HepG2 (cell line): ENCODE measurements at regions not wholly inside any gene's neighbourhood (a gene's known extent, or its start where the extent isn't known, plus 50 kb on each side); places are given as distances from the start of the nearest gene placed in this dataset.

ENCODE experiments used
- ATAC-seq: fragments of 200-7000 bp; cut with Tn5 transposase; 3 replicates; pipeline ENCODE4 v1.9.1; 2020; ENCODE audit warnings: mild to moderate bottlenecking, moderate library complexity
- BruUV-seq: library from RNA; stranded (reverse); fragments of 400-500 nt; replicated peaks from 2 replicates; lab custom pipeline; 2021; lab: Mats Ljungman, UMichigan
- CTCF ChIA-PET: fragments of 300-600 bp; formaldehyde crosslinking; extraction: SDS; loops from one replicate; lab custom pipeline; 2021; ENCODE audit warnings: low total read pairs, inconsistent platforms, low intra/inter-chr PET ratio; lab: Yijun Ruan, JAX
- POLR2A ChIA-PET: fragments of 350-600 bp; sonication (Branson Sonifier 250); formaldehyde crosslinking; loops from one replicate; lab custom pipeline; 2020; ENCODE audit warnings: antibody characterized with exemption, inconsistent platforms; lab: Yijun Ruan, JAX
- DNase-seq: peaks from one replicate; pipeline ENCODE4 v3.0.0-alpha.2; 2015; ENCODE audit warnings: low spot score
- FAIRE-seq: peaks from 3 replicates; lab custom pipeline; 2011; peaks lifted over from hg19 to GRCh38; lab: Jason Lieb, UNC
- H2AFZ ChIP-seq: one replicate; pipeline ENCODE4 v1.6.1; 2011; ENCODE audit warnings: low read length, inconsistent platforms
- H3K27ac ChIP-seq: fragments of 300-600 bp; 3 replicates; pipeline ENCODE4 v1.8.0; 2011; ENCODE audit warnings: mixed run types, mild to moderate bottlenecking, mixed read lengths, low read length, inconsistent platforms; ENCODE audit not compliant: insufficient read depth; ENCODE audit errors: extremely low read length
- H3K27me3 ChIP-seq, 2 experiments: fragments of 200-600 bp in 1 of 2; 2 replicates in 1 of 2; 3 replicates in 1 of 2; pipeline versions ENCODE4 v1.6.0 to v1.8.0; 2011; ENCODE audit warnings: low read length in 2 of 2, mild to moderate bottlenecking in 2 of 2, moderate library complexity in 2 of 2, inconsistent platforms in 1 of 2; ENCODE audit not compliant: insufficient read depth in 2 of 2, control insufficient read depth in 1 of 2
- H3K36me3 ChIP-seq, 2 experiments: fragments of 200-600 bp in 1 of 2; replicated peaks in 1 of 2; 2 replicates in 1 of 2; 3 replicates in 1 of 2; pipeline versions ENCODE4 v1.5.1 to v1.8.0; 2011; ENCODE audit warnings: low read length in 2 of 2, inconsistent platforms in 1 of 2; ENCODE audit not compliant: insufficient read depth in 2 of 2, control insufficient read depth in 1 of 2
- H3K4me1 ChIP-seq: 2 replicates; pipeline ENCODE4 v1.5.1; 2012; ENCODE audit warnings: low read length, inconsistent platforms; ENCODE audit not compliant: insufficient read depth
- H3K4me2 ChIP-seq: 2 replicates; pipeline ENCODE4 v1.6.0; 2011; ENCODE audit warnings: low read depth, low read length, inconsistent platforms
- H3K4me3 ChIP-seq, 3 experiments: fragments of 200-600 bp in 1 of 3; sonication (generic), shearing (Covaris generic) in 1 of 3; replicated peaks in 1 of 3; 2 replicates each; pipeline ENCODE4 v1.5.1; 2011 to 2016; ENCODE audit warnings: low read length in 3 of 3, inconsistent platforms in 2 of 3, low read depth in 2 of 3, mild to moderate bottlenecking in 2 of 3, control low read depth in 1 of 3, mixed read lengths in 1 of 3; ENCODE audit not compliant: insufficient read depth in 1 of 3
- H3K79me2 ChIP-seq: one replicate; pipeline ENCODE4 v1.6.1; 2011; ENCODE audit warnings: low read length, inconsistent platforms; ENCODE audit not compliant: insufficient read depth
- H3K9ac ChIP-seq: 2 replicates; pipeline ENCODE4 v1.6.0; 2011; ENCODE audit warnings: mild to moderate bottlenecking, low read depth, low read length, inconsistent platforms; ENCODE audit not compliant: insufficient read depth
- H3K9me3 ChIP-seq: 2 replicates; pipeline ENCODE4 v1.5.1; 2012; ENCODE audit warnings: mild to moderate bottlenecking, low read length
- H4K20me1 ChIP-seq: 2 replicates; pipeline ENCODE4 v1.6.0; 2011; ENCODE audit warnings: inconsistent platforms, mild to moderate bottlenecking, low read length, moderate library complexity; ENCODE audit not compliant: insufficient read depth
- CENPT ChIP-seq: sonication (generic); formaldehyde crosslinking; IDR thresholded peaks from 2 replicates; pipeline ENCODE4 v1.8.0; 2022; ENCODE audit warnings: low read depth, mild to moderate bottlenecking, moderate library complexity, missing genetic modification reagents
- ERF ChIP-seq: IDR thresholded peaks from 2 replicates; pipeline ENCODE4 v1.6.1; 2018; ENCODE audit warnings: missing biosample characterization, missing genetic modification reagents
- MEIS1 ChIP-seq: sonication (generic); formaldehyde crosslinking; IDR thresholded peaks from 2 replicates; pipeline ENCODE4 v1.9.0; 2021; ENCODE audit warnings: mild to moderate bottlenecking, missing genetic modification reagents, moderate library complexity, borderline replicate concordance
- NFKB2 ChIP-seq: sonication (generic); formaldehyde crosslinking; IDR thresholded peaks from 2 replicates; pipeline ENCODE4 v1.4.0; 2020; ENCODE audit warnings: missing genetic modification reagents, borderline replicate concordance
- SMYD3 ChIP-seq: sonication (generic); formaldehyde crosslinking; IDR thresholded peaks from 2 replicates; pipeline ENCODE4 v1.8.1; 2023; ENCODE audit warnings: mild to moderate bottlenecking, missing genetic modification reagents
- ZNF124 ChIP-seq: sonication (generic); formaldehyde crosslinking; IDR thresholded peaks from 2 replicates; pipeline ENCODE4 v1.4.0; 2020; ENCODE audit warnings: missing genetic modification reagents
- ZNF33B ChIP-seq: sonication (generic); formaldehyde crosslinking; IDR thresholded peaks from 2 replicates; pipeline ENCODE4 v1.5.1; 2020; ENCODE audit warnings: mild to moderate bottlenecking, missing genetic modification reagents
- WGBS: methylation state at CpG from one replicate; pipeline ENCODE4 v1.1.6; 2017; ENCODE audit warnings: low lambda C conversion rate; 5-methylcytosine and 5-hydroxymethylcytosine counted together
- in situ Hi-C: cut with HindIII; loops from 2 replicates; pipeline ENCODE4 v1.10.0; 2017; ENCODE audit warnings: low pct_unique_long_range_greater_than_20kb; ENCODE audit not compliant: extremely low pct_ligation_motif_present
- intact Hi-C: fragments of 100-400 bp; cut with micrococcal nuclease; formaldehyde crosslinking; loops from one replicate; pipeline ENCODE4 v1.10.0; 2022; ENCODE audit not compliant: unreplicated experiment
- TF ChIP-seq, protein P1 (sequence below): IDR thresholded peaks from 2 replicates; pipeline ENCODE4 v1.6.1; 2012; ENCODE audit warnings: low read depth, low read length, improper control_type of control experiment
- TF ChIP-seq, protein P2 (sequence below): sonication (generic); formaldehyde crosslinking; IDR thresholded peaks from 2 replicates; pipeline ENCODE4 v1.4.0; 2020; ENCODE audit warnings: missing genetic modification reagents
- TF ChIP-seq, protein P3 (sequence below): sonication (generic); formaldehyde crosslinking; IDR thresholded peaks from 2 replicates; pipeline ENCODE4 v1.8.0; 2022; ENCODE audit warnings: mild to moderate bottlenecking, missing genetic modification reagents

DNA sequence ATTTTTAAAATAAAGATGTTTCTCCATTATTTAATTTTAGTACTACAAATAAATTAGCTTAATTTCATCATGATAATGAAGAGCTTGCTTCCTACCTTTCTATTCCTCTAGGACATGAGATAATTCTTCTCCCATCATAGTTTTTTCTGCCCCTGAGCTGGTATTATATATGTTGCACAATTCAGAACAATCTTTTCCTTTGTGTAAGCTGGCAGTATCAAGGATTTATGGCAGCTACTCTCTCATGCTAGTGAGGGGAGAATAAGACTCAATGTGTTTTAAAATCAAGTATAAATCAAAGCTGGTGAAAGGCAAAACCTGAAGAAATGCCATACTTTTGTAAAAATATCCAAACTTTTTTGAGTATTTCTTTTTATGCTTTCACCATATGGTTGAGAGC lies 1405.3 kb downstream of the SI start (continued):
- TF ChIP-seq, protein P1, sequence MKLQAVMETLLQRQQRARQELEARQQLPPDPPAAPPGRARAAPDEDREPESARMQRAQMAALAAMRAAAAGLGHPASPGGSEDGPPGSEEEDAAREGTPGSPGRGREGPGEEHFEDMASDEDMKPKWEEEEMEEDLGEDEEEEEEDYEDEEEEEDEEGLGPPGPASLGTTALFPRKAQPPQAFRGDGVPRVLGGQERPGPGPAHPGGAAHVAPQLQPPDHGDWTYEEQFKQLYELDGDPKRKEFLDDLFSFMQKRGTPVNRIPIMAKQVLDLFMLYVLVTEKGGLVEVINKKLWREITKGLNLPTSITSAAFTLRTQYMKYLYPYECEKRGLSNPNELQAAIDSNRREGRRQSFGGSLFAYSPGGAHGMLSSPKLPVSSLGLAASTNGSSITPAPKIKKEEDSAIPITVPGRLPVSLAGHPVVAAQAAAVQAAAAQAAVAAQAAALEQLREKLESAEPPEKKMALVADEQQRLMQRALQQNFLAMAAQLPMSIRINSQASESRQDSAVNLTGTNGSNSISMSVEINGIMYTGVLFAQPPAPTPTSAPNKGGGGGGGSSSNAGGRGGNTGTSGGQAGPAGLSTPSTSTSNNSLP = no peak
- TF ChIP-seq, protein P2, sequence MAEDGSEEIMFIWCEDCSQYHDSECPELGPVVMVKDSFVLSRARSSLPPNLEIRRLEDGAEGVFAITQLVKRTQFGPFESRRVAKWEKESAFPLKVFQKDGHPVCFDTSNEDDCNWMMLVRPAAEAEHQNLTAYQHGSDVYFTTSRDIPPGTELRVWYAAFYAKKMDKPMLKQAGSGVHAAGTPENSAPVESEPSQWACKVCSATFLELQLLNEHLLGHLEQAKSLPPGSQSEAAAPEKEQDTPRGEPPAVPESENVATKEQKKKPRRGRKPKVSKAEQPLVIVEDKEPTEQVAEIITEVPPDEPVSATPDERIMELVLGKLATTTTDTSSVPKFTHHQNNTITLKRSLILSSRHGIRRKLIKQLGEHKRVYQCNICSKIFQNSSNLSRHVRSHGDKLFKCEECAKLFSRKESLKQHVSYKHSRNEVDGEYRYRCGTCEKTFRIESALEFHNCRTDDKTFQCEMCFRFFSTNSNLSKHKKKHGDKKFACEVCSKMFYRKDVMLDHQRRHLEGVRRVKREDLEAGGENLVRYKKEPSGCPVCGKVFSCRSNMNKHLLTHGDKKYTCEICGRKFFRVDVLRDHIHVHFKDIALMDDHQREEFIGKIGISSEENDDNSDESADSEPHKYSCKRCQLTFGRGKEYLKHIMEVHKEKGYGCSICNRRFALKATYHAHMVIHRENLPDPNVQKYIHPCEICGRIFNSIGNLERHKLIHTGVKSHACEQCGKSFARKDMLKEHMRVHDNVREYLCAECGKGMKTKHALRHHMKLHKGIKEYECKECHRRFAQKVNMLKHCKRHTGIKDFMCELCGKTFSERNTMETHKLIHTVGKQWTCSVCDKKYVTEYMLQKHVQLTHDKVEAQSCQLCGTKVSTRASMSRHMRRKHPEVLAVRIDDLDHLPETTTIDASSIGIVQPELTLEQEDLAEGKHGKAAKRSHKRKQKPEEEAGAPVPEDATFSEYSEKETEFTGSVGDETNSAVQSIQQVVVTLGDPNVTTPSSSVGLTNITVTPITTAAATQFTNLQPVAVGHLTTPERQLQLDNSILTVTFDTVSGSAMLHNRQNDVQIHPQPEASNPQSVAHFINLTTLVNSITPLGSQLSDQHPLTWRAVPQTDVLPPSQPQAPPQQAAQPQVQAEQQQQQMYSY (CRISPR knock-in tag) = no peak
- TF ChIP-seq ERF (CRISPR knock-in tag) = no peak
- TF ChIP-seq ZNF124 = no peak
- TF ChIP-seq SMYD3 (CRISPR knock-in tag) = no peak
- no peak for TF ChIP-seq MEIS1 (CRISPR knock-in tag)

DNA sequence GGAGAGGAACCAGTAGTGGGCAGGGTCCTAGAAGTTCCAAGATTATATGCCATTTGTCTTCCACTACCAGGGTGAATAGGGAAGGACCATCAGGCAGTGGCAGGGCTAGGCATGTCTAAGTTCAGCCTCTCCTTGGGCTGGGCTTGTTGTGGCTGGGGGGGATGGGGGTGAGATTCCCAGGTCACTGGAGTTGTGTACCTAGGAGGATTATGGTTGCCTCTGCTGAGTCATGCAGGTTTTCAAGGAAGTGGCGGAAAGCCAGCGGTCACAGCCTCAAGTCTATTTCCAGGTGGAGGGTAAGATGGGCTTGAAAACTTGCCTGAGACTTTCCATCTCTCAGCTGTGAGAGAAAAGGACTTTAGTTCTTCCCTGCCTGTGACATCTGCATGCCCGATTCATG lies 1407.1 kb downstream of the SI start:
- BruUV-seq = no TSS peak
- in situ Hi-C loops = no loop called here
- H2AFZ ChIP-seq = no peak overlapping the region

More for the DNA sequence above, 1407.1 kb downstream of the SI start:
- Histone ChIP-seq H3K4me2 (no peak overlapping the region), H3K4me1 (0 out of 2 replicates have a peak, but pooled peaks cover 5% of the 10 kb centered on the region), H3K36me3 (no peaks in the 10 kb centered on the region), H3K9me3 (no peaks in the 10 kb centered on the region), H3K79me2 (no peaks in the 10 kb centered on the region), H3K4me3 (no peak overlapping the region), H3K27me3 (no peaks in the 10 kb centered on the region), H3K9ac (no peak overlapping the region), H4K20me1 (no peaks in the 10 kb centered on the region), H3K27ac (no peak overlapping the region)
- ChIA-PET CTCF (no interaction called here), POLR2A (no interaction called here)
- ATAC-seq = no peak
- no peak for FAIRE-seq
- 0% methylated on average over 1 of the region's 3 CpGs for WGBS
- no peak for DNase-seq
- intact Hi-C loops = no loop called here
- TF ChIP-seq CENPT (CRISPR knock-in tag) = no peak
- no peak for TF ChIP-seq NFKB2 (CRISPR knock-in tag)
- TF ChIP-seq, protein P3, sequence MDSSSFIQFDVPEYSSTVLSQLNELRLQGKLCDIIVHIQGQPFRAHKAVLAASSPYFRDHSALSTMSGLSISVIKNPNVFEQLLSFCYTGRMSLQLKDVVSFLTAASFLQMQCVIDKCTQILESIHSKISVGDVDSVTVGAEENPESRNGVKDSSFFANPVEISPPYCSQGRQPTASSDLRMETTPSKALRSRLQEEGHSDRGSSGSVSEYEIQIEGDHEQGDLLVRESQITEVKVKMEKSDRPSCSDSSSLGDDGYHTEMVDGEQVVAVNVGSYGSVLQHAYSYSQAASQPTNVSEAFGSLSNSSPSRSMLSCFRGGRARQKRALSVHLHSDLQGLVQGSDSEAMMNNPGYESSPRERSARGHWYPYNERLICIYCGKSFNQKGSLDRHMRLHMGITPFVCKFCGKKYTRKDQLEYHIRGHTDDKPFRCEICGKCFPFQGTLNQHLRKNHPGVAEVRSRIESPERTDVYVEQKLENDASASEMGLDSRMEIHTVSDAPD (CRISPR knock-in tag) = no peak
- no peak for TF ChIP-seq ZNF33B (CRISPR knock-in tag)
